Uterus (tissue), 2 donors: ENCODE measurements at regions not wholly inside any gene's neighbourhood (a gene's known extent, or its start where the extent isn't known, plus 50 kb on each side); places are given as distances from the start of the nearest gene placed in this dataset.

Experiments
- POLR2A ChIP-seq, 2 donors: fragments of 450-650 bp; IDR thresholded peaks; one replicate each; pipeline ENCODE4 v1.6.1; 2016; ENCODE audit warnings: antibody characterized with exemption in 2 of 2, mild to moderate bottlenecking in 1 of 2, moderate library complexity in 1 of 2
- TF ChIP-seq, protein P1 (sequence below), 4 experiments: fragments of 200-600 bp in 2 of 4; fragments of 450-650 bp in 2 of 4; sonication (generic) in 2 of 4; IDR thresholded peaks; one replicate each; pipeline ENCODE4 v1.5.1; 2016 to 2019; ENCODE audit warnings: antibody characterized with exemption in 4 of 4, mild to moderate bottlenecking in 2 of 4, moderate library complexity in 1 of 4

DNA sequence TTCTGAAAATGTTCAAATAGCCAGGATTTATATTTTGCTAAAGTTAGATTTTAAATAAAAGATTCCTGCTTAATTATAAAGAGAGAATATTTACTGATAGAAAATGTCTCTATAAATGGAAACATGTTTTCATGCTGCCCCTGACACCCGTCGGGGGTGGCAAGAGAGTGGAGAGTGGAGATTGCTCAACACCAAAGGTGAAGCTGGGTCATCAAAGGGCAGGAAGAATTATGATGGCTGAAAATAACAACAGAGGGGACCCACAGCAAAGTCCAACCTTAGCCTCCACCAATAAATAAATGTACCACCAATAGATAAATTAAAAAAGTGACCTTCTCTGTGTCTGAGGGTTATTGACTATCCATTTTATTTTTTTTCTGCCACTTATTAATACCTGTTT lies 326.8 kb upstream of the GYPC start:
- TF ChIP-seq, protein P1, sequence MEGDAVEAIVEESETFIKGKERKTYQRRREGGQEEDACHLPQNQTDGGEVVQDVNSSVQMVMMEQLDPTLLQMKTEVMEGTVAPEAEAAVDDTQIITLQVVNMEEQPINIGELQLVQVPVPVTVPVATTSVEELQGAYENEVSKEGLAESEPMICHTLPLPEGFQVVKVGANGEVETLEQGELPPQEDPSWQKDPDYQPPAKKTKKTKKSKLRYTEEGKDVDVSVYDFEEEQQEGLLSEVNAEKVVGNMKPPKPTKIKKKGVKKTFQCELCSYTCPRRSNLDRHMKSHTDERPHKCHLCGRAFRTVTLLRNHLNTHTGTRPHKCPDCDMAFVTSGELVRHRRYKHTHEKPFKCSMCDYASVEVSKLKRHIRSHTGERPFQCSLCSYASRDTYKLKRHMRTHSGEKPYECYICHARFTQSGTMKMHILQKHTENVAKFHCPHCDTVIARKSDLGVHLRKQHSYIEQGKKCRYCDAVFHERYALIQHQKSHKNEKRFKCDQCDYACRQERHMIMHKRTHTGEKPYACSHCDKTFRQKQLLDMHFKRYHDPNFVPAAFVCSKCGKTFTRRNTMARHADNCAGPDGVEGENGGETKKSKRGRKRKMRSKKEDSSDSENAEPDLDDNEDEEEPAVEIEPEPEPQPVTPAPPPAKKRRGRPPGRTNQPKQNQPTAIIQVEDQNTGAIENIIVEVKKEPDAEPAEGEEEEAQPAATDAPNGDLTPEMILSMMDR (IDR thresholded peaks at IDR 0.05), result no peak
- no peak for TF ChIP-seq POLR2A (IDR thresholded peaks at IDR 0.05)
